ENCODE measurements at regions not wholly inside any gene's neighbourhood (a gene's known extent, or its start where the extent isn't known, plus 50 kb on each side); places are given as distances from the start of the nearest gene placed in this dataset.

GRCh38 chr15:27676647-27677046, 422.5 kb downstream of the OCA2 start:
- H3K9me3 ChIP-seq: no peaks in the 10 kb centered on the region
- no peaks in the 10 kb centered on the region for H3F3A ChIP-seq (replicated peaks; ENCODE audit: insufficient read depth)
- no peaks in the 10 kb centered on the region for H3K9me2 ChIP-seq
- H4K20me1 ChIP-seq (ENCODE audit: insufficient read depth): no peaks in the 10 kb centered on the region
- H3K79me2 ChIP-seq (ENCODE audit: insufficient read depth): no peaks in the 10 kb centered on the region
- no peaks in the 10 kb centered on the region for H3K27me3 ChIP-seq (ENCODE audit: insufficient read depth)
- no peak overlapping the region for H3K9ac ChIP-seq
- H3K36me3 ChIP-seq (replicated peaks in 1 of 2; ENCODE audit: control insufficient read depth in 1 of 2, insufficient read depth in 2 of 2, low read length in 1 of 2): no peaks in the 10 kb centered on the region
- ChIA-PET POLR2A (no interaction called here), CTCF (interaction anchor here (1.1 kb wide), 1 partner anchor 24 kb away, joined by 3 read pairs; no protein-coding TSS in a partner anchor)
- H3K4me1 ChIP-seq (ENCODE audit: control insufficient read depth in 1 of 2, insufficient read depth in 2 of 2, low read depth in 1 of 2, low read length in 1 of 2): peaks cover 0 to 12% of the 10 kb centered on the region in 2 experiments; a peak in 2 of 4 replicates
- H3K4me2 ChIP-seq: no peak overlapping the region
- H3K27ac ChIP-seq (ENCODE audit: low read depth in 2 of 2, low read length in 1 of 2): no peak overlapping the region
- TF ChIP-seq, protein P1, sequence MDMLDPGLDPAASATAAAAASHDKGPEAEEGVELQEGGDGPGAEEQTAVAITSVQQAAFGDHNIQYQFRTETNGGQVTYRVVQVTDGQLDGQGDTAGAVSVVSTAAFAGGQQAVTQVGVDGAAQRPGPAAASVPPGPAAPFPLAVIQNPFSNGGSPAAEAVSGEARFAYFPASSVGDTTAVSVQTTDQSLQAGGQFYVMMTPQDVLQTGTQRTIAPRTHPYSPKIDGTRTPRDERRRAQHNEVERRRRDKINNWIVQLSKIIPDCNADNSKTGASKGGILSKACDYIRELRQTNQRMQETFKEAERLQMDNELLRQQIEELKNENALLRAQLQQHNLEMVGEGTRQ (IDR thresholded peaks at IDR 0.05; ENCODE audit: borderline replicate concordance, low read depth, low read length): no peak
- TF ChIP-seq MXI1 (IDR thresholded peaks at IDR 0.05; ENCODE audit: low read depth, low read length) (no peak), JUND (IDR thresholded peaks at IDR 0.05) (no peak), SIN3A (IDR thresholded peaks at IDR 0.05; ENCODE audit: borderline replicate concordance, low read depth, low read length) (no peak), GATA2 (CRISPR knock-in tag; IDR thresholded peaks at IDR 0.05) (no peak), FOSL2 (IDR thresholded peaks at IDR 0.05; ENCODE audit: borderline replicate concordance, low read depth) (no peak), RFX5 (IDR thresholded peaks at IDR 0.05; ENCODE audit: low read length) (no peak)
- H2AFZ ChIP-seq (ENCODE audit: low read depth): no peak overlapping the region
- no peak overlapping the region for H3K4me3 ChIP-seq (ENCODE audit: low read depth in 2 of 2, low read length in 1 of 2)
- 24% methylated on average over 2 of the region's 9 CpGs for WGBS (ENCODE audit: low lambda C conversion rate)
- DNase-seq: no peak

DNA sequence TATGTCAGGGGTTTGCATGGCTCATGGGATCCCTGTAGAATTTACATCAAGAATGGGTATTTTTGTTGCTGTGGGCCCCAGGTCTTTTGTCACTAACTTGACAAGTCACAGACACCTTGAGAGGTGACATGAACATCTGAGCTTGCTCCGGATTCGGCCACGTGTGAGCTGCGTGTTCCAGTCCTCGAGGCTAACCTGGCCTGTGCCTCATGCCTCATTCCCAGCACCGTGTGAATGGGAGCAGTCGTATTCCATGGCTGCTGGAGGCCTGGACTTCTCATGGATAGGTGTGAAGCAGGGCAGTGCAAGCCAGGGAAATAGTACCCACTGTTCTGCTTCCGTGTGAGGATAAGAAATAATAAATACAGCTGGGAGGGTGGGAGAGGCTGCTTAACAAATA, 423.5 kb downstream of the OCA2 start:
- Histone ChIP-seq H3K9me2 (no peaks in the 10 kb centered on the region), H3K9me3 (no peaks in the 10 kb centered on the region), H2AFZ (ENCODE audit: low read depth) (no peak overlapping the region), H3K36me3 (replicated peaks in 1 of 2; ENCODE audit: control insufficient read depth in 1 of 2, insufficient read depth in 2 of 2, low read length in 1 of 2) (no peaks in the 10 kb centered on the region), H4K20me1 (ENCODE audit: insufficient read depth) (no peaks in the 10 kb centered on the region), H3K4me2 (no peak overlapping the region), H3K27ac (ENCODE audit: low read depth in 2 of 2, low read length in 1 of 2) (no peak overlapping the region), H3K27me3 (ENCODE audit: insufficient read depth) (no peaks in the 10 kb centered on the region), H3K4me1 (ENCODE audit: control insufficient read depth in 1 of 2, insufficient read depth in 2 of 2, low read depth in 1 of 2, low read length in 1 of 2) (peaks cover 0 to 12% of the 10 kb centered on the region in 2 experiments; a peak in 2 of 4 replicates), H3F3A (replicated peaks; ENCODE audit: insufficient read depth) (no peaks in the 10 kb centered on the region), H3K9ac (no peak overlapping the region), H3K79me2 (ENCODE audit: insufficient read depth) (no peaks in the 10 kb centered on the region), H3K4me3 (ENCODE audit: low read depth in 2 of 2, low read length in 1 of 2) (no peak overlapping the region)
- WGBS (ENCODE audit: low lambda C conversion rate): 20% methylated on average over 8 of the region's 8 CpGs
- ChIA-PET POLR2A (no interaction called here), CTCF (no interaction called here)
- TF ChIP-seq, protein P2, sequence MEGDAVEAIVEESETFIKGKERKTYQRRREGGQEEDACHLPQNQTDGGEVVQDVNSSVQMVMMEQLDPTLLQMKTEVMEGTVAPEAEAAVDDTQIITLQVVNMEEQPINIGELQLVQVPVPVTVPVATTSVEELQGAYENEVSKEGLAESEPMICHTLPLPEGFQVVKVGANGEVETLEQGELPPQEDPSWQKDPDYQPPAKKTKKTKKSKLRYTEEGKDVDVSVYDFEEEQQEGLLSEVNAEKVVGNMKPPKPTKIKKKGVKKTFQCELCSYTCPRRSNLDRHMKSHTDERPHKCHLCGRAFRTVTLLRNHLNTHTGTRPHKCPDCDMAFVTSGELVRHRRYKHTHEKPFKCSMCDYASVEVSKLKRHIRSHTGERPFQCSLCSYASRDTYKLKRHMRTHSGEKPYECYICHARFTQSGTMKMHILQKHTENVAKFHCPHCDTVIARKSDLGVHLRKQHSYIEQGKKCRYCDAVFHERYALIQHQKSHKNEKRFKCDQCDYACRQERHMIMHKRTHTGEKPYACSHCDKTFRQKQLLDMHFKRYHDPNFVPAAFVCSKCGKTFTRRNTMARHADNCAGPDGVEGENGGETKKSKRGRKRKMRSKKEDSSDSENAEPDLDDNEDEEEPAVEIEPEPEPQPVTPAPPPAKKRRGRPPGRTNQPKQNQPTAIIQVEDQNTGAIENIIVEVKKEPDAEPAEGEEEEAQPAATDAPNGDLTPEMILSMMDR (IDR thresholded peaks at IDR 0.05): no peak
- TF ChIP-seq RXRA (IDR thresholded peaks at IDR 0.05; ENCODE audit: borderline replicate concordance, low read depth) (no peak), USF1 (IDR thresholded peaks at IDR 0.05; ENCODE audit: borderline replicate concordance, low read depth) (no peak), MXI1 (IDR thresholded peaks at IDR 0.05; ENCODE audit: low read depth, low read length) (no peak), ZBTB33 (IDR thresholded peaks at IDR 0.05; ENCODE audit: borderline replicate concordance, low read depth) (no peak), RAD21 (IDR thresholded peaks at IDR 0.05; ENCODE audit: low read length) (no peak), RCOR1 (IDR thresholded peaks at IDR 0.05; ENCODE audit: low read length) (no peak), GABPA (IDR thresholded peaks at IDR 0.05; ENCODE audit: low read depth) (no peak), TEAD4 (IDR thresholded peaks at IDR 0.05; ENCODE audit: borderline replicate concordance, insufficient read depth) (no peak), FOXJ3 (CRISPR knock-in tag; IDR thresholded peaks at IDR 0.05) (no peak), PBX3 (IDR thresholded peaks at IDR 0.05) (no peak), MEF2A (IDR thresholded peaks at IDR 0.05; ENCODE audit: borderline replicate concordance, low read depth) (no peak), JUND (IDR thresholded peaks at IDR 0.05) (no peak), GATA2 (CRISPR knock-in tag; IDR thresholded peaks at IDR 0.05) (no peak), TCF12 (IDR thresholded peaks at IDR 0.05) (no peak), SMC3 (IDR thresholded peaks at IDR 0.05; ENCODE audit: low read depth, low read length) (no peak)
- TF ChIP-seq, protein P3, sequence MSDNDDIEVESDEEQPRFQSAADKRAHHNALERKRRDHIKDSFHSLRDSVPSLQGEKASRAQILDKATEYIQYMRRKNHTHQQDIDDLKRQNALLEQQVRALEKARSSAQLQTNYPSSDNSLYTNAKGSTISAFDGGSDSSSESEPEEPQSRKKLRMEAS (IDR thresholded peaks at IDR 0.05; ENCODE audit: low read depth): no peak
- DNase-seq: no peak
